ENCODE measurements at regions not wholly inside any gene's neighbourhood (a gene's known extent, or its start where the extent isn't known, plus 50 kb on each side); places are given as distances from the start of the nearest gene placed in this dataset.
"Not testable (repeated sequence)": the region's sequence is repeated elsewhere in the genome, so short reads cannot be mapped to it uniquely, and the experiment has no call there.

DNA sequence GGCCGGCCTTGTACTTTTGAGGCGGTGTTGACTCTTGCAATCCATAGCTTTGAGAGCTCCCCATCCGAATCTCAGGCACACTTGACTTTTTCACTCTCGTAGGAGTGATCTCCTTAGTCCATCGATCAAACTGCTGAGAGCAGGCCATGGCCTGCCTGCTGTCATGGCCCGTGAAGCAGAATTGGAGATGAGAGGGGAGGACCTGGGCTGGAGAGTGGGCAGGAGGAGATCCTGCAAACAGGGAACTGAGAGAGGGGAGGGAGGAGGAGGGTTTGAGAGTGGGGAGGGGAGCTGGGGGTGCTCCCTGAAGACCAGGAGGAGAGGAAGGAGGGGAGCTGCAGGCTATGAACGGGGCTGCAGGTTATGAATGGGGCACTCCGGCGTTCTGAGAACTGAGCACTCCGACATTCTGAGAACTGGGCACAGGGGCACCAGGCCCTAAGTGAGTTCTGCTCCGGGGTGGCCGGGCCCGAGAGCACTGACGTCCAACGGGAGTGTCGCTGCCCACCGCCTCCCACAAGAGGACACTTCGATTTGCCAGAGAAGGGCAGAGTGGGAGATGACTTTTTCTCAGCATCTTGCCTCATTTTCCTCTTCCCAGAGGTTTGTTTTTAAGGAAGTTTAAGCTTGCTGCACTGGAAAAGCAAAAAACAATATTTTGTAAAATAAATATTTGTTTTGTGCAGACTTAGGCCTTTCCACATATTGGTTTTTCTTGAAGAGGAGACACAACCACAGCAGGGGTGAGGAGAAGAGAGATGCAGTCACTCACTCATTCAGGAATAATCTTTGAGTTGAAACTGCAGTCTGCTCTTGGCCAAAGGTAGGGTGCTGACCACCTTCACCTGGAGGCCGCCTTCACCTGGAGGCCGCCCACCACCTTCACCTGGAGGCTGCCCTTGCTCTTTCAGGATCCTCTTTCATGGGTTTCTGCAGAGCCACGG lies 194.2 kb downstream of the NPIPB11 start:
- DNase-seq = not testable (repeated sequence)

DNA sequence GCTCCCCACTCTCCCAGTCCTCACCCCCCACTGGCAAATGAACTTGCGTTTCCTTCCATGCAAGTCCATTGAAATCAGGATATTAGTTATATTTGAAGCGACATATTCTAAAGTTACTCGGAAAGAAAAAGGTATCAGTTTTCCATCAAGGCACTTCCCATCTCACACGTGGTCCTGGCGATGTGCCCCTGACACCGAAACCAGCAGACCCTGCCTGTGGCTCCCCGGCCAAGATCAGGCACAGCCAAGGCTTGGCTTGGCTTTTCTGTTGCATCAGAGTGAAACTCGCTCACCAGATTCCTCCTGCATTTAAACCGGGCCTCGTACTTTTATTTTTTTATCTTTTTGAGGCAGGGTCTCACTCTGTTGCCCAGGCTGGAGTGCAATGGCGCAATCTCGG lies 195.1 kb downstream of the NPIPB11 start:
- DNase-seq = not testable (repeated sequence)

- not testable (repeated sequence) for DNase-seq
These were observed 196.0 kb downstream of the NPIPB11 start for GRCh38 chr16:29210299-29211150.

- not testable (repeated sequence) for DNase-seq
These were observed 200.4 kb downstream of the NPIPB11 start for GRCh38 chr16:29206120-29206519.

DNA sequence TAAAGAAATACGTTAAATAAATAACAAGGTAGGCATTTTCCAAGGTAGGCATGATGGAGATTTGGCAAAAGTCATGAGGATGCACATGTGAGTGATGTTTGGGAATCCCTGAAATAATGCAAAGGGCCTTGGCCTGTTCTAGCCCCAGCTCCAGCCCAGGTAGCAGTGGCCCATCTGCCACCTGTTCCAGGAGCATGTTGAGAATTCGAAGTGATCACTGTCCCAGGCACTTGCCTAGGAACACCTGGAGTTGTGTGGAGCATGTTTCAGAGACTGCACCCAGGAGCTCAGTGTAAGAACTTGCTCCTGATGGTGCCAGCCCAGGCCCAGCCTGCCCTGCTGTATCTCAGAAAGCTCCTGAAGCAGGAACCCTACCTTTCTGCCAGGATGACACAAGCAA lies 201.4 kb downstream of the NPIPB11 start:
- DNase-seq = not testable (repeated sequence)

GRCh38 chr16:29204806-29205135 lies 201.7 kb downstream of the NPIPB11 start:
- DNase-seq = no peak

DNA sequence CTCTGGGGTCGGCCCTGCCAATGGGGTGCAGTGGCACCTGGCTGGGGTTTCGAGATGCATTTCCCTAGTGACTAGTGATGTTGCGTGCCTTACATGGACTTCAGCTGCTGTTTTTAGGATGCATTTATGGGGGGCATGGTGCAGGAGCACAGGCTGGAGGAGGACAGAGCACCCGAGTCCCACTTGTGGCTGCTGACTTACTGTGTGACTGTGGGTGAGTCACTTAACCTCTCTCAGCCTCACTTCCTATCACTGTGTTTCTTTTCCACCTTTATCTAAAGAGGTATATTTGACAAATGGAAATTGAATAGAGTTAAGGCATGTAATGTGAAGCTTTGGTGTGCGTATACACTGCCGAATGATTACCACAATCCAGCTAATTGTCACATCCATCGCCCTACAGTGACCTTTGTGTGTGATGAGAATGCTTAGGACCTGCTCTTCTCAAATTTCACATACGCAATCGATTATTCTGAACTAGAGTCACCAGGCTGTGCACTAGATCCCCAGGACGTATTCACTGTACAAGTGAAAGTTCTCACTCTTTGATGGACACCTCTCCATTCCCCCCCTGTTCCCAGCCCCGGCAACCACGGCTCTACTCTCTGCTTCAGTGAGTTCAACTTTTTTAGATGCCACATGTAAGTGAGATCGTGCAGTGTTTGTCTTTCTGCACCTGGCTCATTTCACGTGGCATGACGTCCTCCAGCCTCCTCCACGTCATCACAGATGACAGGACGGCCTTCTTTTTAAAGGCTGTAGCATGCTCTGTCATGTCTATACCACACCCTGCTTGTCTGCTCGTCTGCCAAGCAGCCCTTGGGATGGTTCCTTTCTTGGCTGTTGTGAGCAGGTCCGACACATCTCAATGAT lies 202.3 kb downstream of the NPIPB11 start:
- DNase-seq = not testable (repeated sequence)

DNA sequence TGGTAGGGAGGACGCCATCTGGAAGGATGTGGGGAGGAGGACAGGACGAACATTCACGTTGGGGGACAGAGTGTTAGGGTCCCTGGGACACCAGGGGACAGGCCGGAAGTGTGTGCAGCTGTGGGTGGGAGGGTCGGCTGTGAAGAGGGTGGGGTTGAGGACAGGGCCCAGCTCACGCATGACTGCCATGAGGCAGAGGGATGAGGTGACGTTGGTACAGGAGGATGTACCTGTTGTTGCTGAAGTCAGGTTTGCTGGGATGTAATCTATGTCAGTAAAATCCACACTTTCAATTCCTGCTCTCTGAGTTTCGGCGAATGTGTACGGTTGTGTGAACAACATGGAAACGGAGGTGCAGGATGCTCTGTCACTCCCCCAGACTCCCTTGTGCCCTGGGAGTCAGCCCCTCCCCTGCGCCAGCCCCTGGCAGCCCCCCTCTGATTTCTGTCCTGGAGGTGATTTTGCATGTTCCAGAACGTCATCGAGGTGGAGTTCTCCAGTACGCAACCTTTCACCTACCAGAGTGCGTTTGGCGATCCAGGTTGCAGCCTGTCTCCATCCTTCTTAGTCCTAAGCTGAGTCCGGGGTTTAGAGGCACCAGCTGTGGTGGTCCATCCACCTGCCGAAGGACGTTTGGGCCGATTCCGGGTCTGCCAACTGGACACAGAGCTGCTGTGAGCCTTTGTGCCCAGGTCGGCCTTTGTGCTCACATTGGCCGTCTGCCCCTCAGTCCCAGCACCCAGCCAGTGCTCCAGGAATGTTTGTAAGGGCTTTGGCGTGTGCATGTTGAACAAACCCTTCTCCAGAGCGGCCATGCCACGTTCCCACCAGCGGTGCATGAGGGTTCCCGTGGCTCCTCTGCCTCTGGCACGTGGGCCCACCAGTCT lies 203.2 kb downstream of the NPIPB11 start:
- DNase-seq = not testable (repeated sequence)

DNA sequence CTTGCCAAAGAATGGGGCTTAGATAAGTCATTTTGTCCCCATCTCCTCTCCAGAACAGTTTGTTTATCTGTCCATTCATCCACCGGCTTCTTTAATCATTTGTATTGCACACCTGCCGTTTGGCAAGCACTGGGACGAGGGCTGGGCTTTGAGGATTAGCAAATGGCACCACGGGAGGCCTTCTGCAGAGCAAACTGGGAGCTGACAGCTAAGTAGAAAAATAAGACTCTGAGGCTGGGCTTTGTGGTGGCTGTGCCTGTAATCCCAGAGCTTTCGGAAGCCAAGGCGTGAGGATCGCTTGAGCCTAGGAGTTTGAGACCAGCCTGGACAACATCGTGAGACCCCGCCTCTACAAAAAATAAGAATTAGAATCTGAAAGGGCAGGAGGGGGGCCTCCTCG lies 203.9 kb downstream of the NPIPB11 start:
- not testable (repeated sequence) for DNase-seq

DNA sequence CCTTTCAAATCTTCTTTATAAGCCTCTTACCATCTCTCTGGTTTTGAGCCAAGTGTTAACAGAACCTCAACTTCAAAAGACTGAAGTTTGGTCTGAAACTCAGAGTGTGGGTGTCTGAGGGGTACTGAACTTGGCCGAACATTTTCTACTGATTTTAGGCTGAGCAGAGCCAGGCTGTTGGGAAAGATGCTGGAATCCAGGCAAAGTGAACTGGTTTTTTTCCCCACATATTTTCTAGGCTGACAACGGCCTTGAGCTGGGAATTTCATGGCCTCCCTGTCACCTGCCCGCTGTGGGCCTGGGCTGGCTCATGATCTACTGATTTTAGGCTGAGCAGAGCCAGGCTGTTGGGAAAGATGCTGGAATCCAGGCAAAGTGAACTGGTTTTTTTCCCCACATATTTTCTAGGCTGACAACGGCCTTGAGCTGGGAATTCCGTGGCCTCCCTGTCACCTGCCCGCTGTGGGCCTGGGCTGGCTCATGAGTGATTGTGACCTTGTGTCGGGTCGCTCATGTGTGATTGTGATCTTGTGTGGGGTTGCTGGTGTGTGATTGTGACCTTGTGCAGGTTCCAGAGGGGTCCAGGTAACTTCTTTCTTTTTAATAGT lies 204.4 kb downstream of the NPIPB11 start:
- DNase-seq = not testable (repeated sequence)

DNA sequence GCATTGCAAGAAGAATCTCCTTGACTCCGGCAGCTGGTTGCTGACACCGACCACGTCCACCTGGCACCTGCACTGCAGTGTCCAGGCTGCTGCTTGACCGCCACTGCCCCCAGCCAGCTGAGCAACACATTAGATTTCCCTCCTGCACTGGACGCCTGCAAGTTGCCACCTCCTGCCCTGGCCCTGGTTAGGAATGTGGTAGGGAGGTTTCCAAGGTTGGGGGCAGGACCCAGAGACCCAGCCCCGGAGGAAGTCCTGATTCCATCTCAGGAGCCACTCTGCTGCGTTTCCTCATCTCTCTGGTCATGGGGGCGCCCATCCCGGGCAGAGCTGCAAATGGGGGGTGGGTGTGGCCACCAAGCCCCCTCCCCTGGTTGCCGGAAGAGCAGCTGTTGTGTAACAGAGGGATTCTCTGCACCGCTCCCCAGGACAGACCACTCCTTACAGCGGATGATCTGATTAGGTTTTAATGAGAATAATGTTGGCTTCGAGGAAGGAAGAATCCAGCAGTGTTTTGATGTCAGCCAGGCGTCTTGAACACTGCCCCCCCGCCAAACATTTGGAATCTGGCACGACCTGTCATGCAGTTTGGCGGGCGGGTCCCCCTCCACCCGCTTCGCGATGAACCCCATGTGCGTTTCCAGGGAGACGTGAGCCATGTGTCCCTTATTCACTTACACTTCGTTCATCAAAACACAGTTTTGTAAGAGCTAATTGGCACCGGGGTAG lies 205.1 kb downstream of the NPIPB11 start:
- DNase-seq = not testable (repeated sequence)

DNA sequence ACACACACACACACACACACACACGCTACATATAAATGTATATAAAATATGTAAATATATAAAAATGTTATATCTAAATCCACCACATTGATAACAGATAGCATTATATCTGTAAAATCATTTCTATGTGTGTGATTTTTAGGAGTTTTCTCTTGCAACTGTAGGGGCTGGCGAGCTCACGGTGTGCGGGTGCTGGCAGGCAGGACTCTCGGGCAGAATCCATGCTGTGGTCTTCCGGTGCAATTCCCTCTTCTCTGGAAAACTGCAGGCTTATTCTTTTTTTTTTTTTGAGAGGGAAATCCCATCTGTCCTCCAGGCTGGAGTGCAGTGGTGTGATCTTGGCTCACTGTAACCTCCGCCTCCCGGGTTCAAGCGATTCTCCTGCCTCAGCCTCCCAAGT lies 205.8 kb downstream of the NPIPB11 start:
- not testable (repeated sequence) for DNase-seq

GRCh38 chr16:29200135-29200601 lies 206.3 kb downstream of the NPIPB11 start:
- DNase-seq = not testable (repeated sequence)

- not testable (repeated sequence) for DNase-seq
These were observed 206.9 kb downstream of the NPIPB11 start for GRCh38 chr16:29199626-29200025.

- DNase-seq = no peak
These were observed 207.6 kb downstream of the NPIPB11 start for GRCh38 chr16:29198731-29199521.

GRCh38 chr16:29198231-29198630 lies 208.3 kb downstream of the NPIPB11 start:
- no peak for DNase-seq

- not testable (repeated sequence) for DNase-seq
These were observed 208.9 kb downstream of the NPIPB11 start for GRCh38 chr16:29197494-29198100.

DNA sequence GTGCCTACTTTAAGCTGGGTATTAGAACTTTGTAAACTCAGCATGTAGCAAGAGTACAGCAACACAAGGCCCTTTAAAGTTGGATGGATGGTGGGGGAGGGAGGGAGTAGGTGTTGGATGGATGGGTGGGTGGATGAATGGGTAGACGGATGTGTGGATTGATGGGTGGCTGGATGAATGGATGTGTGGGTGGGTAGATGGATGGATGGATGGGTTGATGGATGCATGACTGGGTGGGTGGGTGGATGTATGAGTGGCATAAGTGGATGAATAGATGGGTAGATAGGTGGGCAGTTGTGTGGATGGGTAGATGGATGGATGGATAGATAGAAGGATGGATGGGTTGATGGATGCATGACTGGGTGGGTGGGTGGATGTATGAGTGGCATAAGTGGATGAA lies 209.8 kb downstream of the NPIPB11 start:
- DNase-seq = not testable (repeated sequence)
